Fibroblast of skin of scalp (primary cell): ENCODE measurements at regions not wholly inside any gene's neighbourhood (a gene's known extent, or its start where the extent isn't known, plus 50 kb on each side); places are given as distances from the start of the nearest gene placed in this dataset.
"Not testable (repeated sequence)": the region's sequence is repeated elsewhere in the genome, so short reads cannot be mapped to it uniquely, and the experiment has no call there.

Experiments used
- DNase-seq: peaks from one replicate; pipeline ENCODE4 v3.0.0-alpha.2; 2013

DNA sequence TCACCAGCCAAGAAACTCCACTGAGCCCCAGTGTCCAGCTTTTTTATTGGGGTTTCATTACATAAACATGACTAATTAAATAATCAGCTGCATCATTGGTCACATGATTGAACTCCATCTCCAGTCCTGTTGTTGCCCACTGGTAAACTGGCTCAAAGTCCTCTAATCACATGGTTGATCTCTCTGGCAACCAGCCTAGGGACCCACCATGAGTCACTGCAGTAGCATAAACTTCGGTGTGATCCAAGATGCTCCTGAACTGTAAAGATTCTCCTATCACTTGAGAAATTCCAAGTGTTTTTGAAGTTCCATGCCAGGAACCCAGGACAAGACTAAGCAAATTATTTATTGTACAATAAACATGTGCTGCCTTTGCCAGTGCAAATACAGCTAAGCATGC, 130.4 kb upstream of the AUTS2 start:
- DNase-seq: peak; percentile 2

DNA sequence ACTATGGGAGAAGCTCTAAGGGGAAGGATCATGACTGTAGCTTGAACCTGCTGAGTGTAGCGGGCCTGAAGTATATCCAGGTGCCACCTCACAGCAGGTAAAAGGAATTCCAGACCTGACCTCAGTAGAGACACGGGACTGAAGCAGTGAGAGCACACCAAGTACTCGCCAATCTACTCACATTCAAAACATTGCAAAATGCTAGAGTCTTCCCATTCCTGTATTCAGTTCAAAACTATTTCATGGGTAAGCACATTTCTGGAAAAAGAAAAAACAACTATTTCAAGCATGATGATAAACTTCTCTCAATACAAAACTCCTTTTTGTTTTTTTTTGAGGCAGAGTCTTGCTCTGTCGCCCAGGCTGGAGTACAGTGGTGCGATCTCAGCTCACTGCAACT, 121.9 kb upstream of the AUTS2 start:
- DNase-seq: peak; percentile 49

DNA sequence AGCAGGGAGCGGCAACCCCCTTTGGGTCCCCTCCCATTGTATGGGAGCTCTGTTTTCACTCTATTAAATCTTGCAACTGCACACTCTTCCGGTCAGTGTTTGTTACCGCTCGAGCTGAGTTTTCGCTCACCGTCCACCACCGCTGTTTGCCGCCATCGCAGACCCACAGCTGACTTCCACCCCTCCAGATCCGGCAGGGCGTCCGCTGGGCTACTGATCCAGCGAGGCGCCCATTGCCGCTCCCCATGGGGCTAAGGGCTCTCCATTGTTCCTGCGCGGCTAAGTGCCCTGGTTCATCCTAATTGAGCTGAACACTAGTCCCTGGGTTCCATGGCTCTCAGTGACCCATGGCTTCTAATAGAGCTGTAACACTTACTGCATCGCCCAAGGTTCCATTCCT, 115.6 kb upstream of the AUTS2 start:
- no peak for DNase-seq

DNA sequence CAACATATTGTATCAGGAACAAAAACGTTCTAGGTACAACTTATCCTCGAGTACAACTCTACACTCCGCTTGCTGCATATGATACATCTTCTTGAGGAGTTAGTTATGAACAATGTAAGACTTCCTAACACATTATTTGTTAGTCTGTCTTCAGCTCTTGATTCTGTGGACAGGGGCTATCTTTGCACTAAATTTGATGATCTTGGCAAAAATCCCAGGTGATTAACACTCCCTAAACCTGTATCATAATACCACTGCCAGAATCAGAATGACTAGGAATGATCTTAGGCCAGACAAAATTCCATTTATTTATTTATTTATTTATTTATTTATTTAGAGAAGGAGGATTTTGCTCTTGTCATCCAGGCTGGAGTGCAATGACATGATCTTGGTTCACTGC, 108.7 kb upstream of the AUTS2 start:
- DNase-seq: no peak

DNA sequence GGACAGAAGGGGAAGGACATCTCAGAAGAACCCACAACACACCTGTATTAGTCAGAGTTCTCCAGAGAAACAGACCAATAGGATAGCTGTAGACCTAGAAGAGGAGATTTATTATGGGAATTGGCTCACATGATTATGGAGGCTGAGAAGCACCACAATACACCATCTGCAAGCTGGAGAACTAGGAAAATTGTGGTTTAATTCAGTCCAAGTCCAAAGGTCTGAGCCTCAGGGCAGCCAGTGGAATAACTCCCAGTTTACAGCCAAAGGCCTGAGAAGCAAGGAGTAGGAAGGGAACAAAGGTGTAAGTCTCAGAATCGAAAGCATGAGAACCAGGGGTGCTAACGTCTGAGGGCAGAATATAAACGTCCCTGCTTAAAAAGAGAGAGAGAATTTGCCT, 99.6 kb upstream of the AUTS2 start:
- DNase-seq: no peak

GRCh38 chr7:69502358-69502757, 95.9 kb upstream of the AUTS2 start:
- DNase-seq: no peak

DNA sequence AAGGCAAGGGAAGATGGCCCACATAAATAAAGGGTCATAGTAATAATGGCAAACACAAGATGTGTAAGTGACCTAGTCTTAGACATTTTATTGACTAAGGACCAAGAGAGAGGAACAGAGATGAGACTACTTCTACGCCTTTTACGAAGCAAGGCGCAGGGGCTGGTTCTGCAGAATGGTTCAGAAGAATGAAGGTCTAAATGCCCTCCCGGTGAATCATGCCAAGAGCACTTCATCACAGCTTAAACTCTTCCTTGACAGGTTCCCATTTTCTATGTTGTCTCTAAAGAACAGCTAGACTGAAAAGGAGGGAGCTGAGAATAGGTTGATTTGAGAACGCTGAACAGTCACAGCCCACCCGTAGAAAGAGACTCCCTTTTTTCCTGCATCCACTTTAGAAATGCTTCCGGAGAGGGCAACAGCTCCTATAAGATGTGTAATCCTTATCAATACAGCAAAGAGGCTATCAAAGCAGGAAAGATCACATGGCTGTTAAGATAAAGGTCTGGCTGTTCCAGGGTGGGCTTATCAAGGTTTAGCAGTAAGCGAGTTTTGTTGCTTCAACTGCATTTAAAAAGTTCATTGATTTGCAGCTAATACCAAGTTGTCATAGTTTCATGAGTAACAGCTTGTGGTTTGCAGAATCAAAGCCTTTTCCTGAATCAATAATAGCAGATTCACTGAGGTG, 93.4 kb upstream of the AUTS2 start:
- no peak for DNase-seq

DNA sequence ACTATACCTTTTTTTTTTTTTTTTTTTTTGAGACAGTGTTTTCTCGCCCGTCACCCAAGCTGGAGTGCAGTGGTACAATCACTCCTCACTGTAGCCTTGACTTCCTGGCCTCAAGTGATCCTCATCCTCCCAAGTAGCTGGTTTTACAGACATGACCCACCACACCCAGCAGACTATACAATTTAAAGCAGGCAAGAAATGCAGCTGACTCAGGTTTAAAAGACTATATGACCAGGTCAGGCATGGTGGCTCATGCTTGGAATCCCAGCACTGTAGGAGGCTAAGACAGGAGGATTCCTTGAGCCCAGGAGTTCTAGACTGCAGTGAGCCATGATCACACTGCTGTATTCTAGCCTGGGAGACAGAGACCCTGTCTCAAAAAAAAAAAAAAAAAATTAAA, 89.5 kb upstream of the AUTS2 start:
- no peak for DNase-seq

- no peak for DNase-seq
Measured at GRCh38 chr7:69510114-69510513, 88.2 kb upstream of the AUTS2 start.

- no peak for DNase-seq
Measured at GRCh38 chr7:69515495-69516212, 82.6 kb upstream of the AUTS2 start.

- no peak for DNase-seq
Measured at GRCh38 chr7:69516238-69516820, 81.9 kb upstream of the AUTS2 start.

DNA sequence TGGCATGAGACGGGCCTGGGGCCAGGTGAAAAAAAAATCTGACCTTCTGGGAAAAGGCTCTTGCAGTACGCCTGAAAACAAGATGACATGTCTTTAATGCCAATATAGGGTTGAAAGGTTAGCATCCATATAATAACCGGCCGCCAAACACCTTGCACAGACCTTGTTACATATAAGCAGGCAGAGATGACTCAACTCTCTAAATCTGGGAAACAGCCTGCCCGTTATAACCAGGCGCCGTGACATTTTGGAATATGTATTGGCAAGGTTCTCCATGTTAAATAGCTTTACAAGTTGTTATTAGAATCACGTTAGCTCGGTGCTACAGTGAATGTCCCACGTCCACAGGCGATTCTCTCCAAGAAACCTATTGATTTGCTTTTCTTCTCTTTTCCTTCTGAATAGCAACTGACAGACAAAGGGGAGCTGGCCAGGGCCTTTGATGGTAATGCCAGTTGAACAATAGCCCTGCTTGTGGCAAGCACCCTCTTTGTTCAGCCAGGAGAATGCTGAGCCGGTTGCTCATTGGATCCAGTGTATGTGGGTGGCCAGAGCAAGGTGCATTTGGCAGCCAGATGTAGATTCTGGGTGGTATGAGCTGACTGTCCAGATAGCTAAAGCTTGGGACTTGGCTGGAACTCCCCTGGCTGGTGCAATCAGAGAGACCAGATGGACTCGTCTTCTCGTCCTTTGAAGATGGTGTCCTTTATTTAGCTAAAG, 80.1 kb upstream of the AUTS2 start:
- DNase-seq: no peak

DNA sequence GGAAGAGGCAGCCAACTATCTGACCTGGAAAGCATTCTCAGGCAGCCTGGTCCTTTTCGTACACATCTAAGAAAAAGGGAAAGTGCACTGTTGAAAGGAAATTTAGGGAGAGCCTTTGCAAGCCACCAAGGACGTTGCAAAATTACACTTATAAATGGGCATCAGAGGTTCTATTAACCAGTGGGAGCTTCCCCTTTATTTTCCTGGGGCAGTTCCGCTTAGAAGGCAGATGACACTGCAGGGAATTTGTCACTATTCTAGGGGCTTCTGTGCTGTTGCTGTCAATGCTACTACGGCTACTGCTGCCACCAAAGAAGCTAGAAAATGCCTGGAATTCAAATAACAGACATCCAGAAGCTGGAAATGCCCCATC, 79.6 kb upstream of the AUTS2 start:
- DNase-seq: no peak

- peak; percentile 30 for DNase-seq
Measured at GRCh38 chr7:69526570-69526969, 71.7 kb upstream of the AUTS2 start.

DNA sequence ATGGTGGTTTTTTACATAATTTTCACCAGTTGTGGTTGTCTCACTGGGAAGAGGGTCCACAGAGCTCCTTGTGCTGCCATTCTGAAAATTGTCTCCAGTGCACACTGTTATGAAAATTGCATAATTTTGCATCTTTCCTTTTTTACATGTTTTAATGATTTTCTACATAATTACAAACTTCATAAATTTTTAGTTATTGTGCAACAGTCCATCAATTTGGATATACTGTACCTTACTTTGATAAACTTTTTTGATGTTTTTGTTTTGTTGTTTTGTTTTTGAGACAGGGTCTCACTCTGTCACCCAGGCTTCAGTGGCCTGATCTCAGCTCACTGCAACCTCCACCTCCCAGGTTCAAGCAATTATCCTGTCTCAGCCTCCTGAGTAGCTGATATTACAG, 70.6 kb upstream of the AUTS2 start:
- no peak for DNase-seq

GRCh38 chr7:69531050-69531449, 67.2 kb upstream of the AUTS2 start:
- no peak for DNase-seq

DNA sequence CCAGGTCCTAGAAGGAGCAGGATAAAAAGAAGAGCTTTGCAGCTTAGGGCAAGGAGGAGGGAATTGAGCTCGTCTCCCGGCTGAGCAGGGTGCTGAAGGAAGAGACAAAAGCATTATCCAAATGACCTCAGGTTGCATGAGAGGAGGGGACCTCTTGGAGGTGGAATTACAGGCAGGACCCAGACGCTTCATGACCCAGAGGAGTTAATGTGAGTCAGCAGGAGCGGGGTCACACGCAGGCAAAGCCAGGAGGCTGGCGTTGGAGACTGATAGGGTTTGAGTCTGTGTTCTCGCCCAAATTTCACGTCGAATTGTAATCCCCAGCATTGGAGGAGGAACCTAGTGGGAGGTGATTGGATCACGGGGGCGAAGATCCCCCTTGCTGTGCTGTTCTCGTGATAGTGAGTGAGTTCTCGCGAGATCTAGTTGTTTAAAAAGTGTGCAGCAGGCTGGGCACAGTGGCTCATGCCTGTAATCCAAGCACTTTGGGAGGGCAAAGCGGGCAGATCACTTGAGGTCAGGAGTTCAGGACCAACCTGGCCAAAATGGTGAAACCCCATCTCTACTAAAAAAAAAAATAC, 63.7 kb upstream of the AUTS2 start:
- no peak for DNase-seq

- no peak for DNase-seq
Measured at GRCh38 chr7:69537691-69538090, 60.6 kb upstream of the AUTS2 start.

DNA sequence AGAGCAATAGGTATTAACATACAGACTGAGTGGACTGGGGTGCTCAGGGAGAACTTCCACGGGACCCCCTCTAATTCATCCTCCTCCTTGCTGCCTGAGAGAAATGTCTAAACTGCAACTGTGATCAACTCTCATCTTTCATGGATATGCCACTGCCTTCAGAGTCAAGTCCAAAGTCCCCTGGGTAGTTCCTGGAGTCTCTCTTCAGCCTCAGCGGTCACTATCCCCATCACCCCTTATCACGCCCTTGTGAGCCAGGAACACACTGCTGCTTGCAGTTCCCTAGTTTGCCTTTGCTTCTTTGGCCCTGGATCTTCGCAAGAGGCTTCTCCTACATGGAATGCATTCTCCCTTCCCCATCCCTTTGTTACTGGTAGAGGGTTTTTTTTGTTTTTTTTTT, 58.7 kb upstream of the AUTS2 start:
- DNase-seq: no peak

- no peak for DNase-seq
Measured at GRCh38 chr7:69540287-69540686, 58.0 kb upstream of the AUTS2 start.

GRCh38 chr7:69541779-69542432, 56.4 kb upstream of the AUTS2 start:
- not testable (repeated sequence) for DNase-seq

- DNase-seq: no peak
Measured at GRCh38 chr7:69545175-69545574, 53.1 kb upstream of the AUTS2 start.
